ENCODE measurements at regions not wholly inside any gene's neighbourhood (a gene's known extent, or its start where the extent isn't known, plus 50 kb on each side); places are given as distances from the start of the nearest gene placed in this dataset.

DNA sequence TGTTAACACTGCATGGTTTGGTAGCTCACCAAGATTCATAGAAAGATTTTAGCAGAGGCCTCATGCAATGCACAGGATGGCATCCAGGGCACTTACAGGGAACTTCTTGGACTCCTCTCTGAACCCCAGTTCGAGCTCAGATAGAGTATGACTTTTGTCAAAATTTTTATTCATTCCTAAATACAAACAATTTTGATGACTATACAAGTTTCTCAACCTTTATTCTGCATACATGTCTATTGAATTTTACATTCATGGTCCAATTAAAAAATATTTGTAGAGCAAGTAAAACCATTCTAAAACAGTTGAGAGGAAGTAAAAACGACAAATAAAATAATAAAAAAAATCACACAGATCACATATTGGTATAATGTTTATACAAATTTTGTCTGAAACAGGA lies 219.0 kb upstream of the MAN1A1 start:
- DNase-seq (no peak), ATAC-seq (no peak)
- H3K27me3 Mint-ChIP-seq = no peaks in the 10 kb centered on the region
- no peaks in the 10 kb centered on the region for H3K9me3 Mint-ChIP-seq
- intact Hi-C loops (cut with micrococcal nuclease) = no loop called here
- H3K36me3 Mint-ChIP-seq (ENCODE audit: low read depth) = no peaks in the 10 kb centered on the region
- no peak overlapping the region for H3K4me3 Mint-ChIP-seq
- H3K4me1 Mint-ChIP-seq (ENCODE audit: low read depth) = no peaks in the 10 kb centered on the region
- H3K27ac Mint-ChIP-seq = no peak overlapping the region
- TF ChIP-seq, protein P1, sequence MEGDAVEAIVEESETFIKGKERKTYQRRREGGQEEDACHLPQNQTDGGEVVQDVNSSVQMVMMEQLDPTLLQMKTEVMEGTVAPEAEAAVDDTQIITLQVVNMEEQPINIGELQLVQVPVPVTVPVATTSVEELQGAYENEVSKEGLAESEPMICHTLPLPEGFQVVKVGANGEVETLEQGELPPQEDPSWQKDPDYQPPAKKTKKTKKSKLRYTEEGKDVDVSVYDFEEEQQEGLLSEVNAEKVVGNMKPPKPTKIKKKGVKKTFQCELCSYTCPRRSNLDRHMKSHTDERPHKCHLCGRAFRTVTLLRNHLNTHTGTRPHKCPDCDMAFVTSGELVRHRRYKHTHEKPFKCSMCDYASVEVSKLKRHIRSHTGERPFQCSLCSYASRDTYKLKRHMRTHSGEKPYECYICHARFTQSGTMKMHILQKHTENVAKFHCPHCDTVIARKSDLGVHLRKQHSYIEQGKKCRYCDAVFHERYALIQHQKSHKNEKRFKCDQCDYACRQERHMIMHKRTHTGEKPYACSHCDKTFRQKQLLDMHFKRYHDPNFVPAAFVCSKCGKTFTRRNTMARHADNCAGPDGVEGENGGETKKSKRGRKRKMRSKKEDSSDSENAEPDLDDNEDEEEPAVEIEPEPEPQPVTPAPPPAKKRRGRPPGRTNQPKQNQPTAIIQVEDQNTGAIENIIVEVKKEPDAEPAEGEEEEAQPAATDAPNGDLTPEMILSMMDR (IDR thresholded peaks at IDR 0.05) = no peak
- CTCF ChIA-PET = no interaction called here
- POLR2A ChIA-PET = no interaction called here

DNA sequence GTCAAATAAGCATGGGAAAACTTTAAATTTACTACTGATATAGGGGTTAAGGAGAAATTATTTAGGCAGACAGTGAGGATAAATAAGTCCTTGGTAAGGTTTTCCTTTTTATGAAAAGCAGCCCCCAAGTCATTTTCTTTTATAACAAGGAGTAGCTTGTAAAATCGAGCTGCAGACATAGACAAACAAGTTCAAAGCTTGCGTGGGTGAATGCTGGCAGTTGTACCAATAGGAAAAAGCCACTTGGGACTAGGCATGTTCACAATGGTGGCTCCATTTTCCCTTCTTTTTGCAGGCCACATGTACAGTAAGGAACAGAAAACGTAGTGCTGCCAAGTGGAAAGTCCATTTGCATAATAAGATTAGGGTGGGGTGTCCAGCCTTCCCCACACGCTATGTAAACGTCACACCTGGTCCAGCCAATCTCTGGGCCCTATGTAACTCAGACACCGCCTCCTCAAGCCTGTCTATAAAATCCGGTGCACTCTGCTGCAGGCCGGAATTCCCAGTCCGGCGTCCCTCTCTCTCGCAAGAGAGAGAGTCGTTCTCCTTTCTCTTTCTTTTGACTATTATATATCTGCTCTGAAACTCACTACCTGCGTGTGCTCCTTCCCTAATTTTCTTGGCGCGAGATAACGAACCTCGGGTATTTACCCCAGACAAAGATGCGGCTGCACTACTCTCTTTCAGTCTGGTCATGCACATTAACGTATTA lies 217.1 kb upstream of the MAN1A1 start:
- H3K4me3 Mint-ChIP-seq = no peak overlapping the region
- no peaks in the 10 kb centered on the region for H3K36me3 Mint-ChIP-seq (ENCODE audit: low read depth)
- H3K4me1 Mint-ChIP-seq (ENCODE audit: low read depth) = no peaks in the 10 kb centered on the region
- POLR2A ChIA-PET = no interaction called here
- no peaks in the 10 kb centered on the region for H3K9me3 Mint-ChIP-seq
- H3K27me3 Mint-ChIP-seq = no peaks in the 10 kb centered on the region
- no peak overlapping the region for H3K27ac Mint-ChIP-seq
- ATAC-seq (no peak), DNase-seq (no peak)
- TF ChIP-seq, protein P1 (IDR thresholded peaks at IDR 0.05) = no peak
- CTCF ChIA-PET = interaction anchor here (1.1 kb wide), 1 partner anchor 258 kb away, joined by 3 read pairs; no protein-coding TSS in a partner anchor
- intact Hi-C loops (cut with micrococcal nuclease) = no loop called here

DNA sequence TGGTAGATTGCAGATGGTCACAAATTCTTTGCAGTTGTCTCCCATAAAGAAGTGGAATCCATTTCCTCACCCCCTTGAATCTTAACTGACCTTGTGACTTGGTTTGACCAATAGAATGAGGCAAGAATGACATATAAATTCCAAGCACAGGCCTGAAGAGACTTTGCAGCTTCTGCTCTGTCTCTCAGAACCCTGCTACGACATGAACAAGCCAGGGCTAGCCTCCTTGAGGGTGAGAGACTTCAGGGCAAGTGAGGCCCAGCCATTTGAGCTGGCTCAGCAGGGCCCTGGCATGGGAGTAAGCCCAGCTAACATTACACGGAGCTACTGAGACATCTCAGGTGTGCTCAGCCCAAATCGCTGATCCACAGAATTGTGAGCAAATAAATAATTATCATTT lies 216.3 kb upstream of the MAN1A1 start:
- TF ChIP-seq, protein P1 (IDR thresholded peaks at IDR 0.05) = no peak
- no peaks in the 10 kb centered on the region for H3K36me3 Mint-ChIP-seq (ENCODE audit: low read depth)
- no peak overlapping the region for H3K27ac Mint-ChIP-seq
- no peaks in the 10 kb centered on the region for H3K27me3 Mint-ChIP-seq
- no peak overlapping the region for H3K4me3 Mint-ChIP-seq
- ATAC-seq (no peak), DNase-seq (no peak)
- ChIA-PET POLR2A (no interaction called here), CTCF (interaction anchor here (1.0 to 1.1 kb wide), 2 partner anchors 214 to 257 kb away, joined by 3 read pairs; no protein-coding TSS in a partner anchor)
- H3K4me1 Mint-ChIP-seq (ENCODE audit: low read depth) = no peaks in the 10 kb centered on the region
- no peaks in the 10 kb centered on the region for H3K9me3 Mint-ChIP-seq
- intact Hi-C loops (cut with micrococcal nuclease) = loop anchor here (2.0 kb wide), 1 partner anchor 51 kb away; no protein-coding TSS in a partner anchor

DNA sequence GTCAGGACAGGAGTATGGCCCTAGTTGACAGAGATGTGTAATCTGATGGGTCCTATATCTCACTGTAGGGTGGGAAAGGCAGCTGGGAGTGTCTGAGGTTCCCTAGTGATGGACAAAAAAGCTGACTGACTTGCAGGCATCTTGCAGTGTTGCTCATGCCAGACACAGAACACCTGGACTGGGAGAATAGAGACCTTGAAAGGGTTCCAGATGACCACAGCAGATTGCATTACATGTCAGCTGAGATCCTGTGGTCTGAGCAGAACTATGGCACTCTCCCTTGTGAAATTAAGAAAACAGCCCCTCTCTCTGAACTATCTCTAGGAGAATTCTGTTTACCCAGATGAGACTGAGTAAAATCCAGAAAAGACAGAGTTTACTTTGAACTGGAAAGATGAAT lies 212.6 kb upstream of the MAN1A1 start:
- no peaks in the 10 kb centered on the region for H3K36me3 Mint-ChIP-seq (ENCODE audit: low read depth)
- intact Hi-C loops (cut with micrococcal nuclease) = no loop called here
- H3K9me3 Mint-ChIP-seq = no peaks in the 10 kb centered on the region

DNA sequence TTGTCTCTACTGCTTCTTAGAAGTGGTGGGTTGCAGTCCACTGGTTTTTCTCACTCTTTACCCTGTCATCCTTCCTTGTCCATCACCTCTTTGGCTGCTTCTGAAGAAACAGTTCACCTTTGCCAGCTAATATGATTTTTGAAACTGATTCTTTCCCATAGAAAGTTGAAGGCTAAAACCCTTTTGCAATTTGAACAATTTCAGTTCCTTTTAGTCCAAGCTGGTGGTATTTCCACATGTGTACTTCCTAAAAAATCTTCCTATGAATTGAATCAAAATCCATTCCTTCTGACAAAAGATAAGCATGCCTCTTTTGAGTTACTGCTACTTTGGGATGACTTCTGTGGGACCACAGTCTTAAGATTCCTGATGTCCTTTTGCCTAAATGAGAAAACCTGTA lies 210.0 kb upstream of the MAN1A1 start:
- intact Hi-C loops (cut with micrococcal nuclease) = no loop called here
- Mint-ChIP-seq H3K27me3 (no peaks in the 10 kb centered on the region), H3K36me3 (ENCODE audit: low read depth) (no peaks in the 10 kb centered on the region), H3K27ac (no peak overlapping the region), H3K4me3 (no peak overlapping the region), H3K4me1 (ENCODE audit: low read depth) (no peaks in the 10 kb centered on the region), H3K9me3 (no peaks in the 10 kb centered on the region)
- ChIA-PET POLR2A (no interaction called here), CTCF (no interaction called here)
- DNase-seq (no peak), ATAC-seq (no peak)
- TF ChIP-seq, protein P1 (IDR thresholded peaks at IDR 0.05) = no peak

More for the DNA sequence above, 212.6 kb upstream of the MAN1A1 start:
- Mint-ChIP-seq H3K27me3 (no peaks in the 10 kb centered on the region), H3K4me1 (ENCODE audit: low read depth) (no peaks in the 10 kb centered on the region), H3K4me3 (no peak overlapping the region), H3K27ac (no peak overlapping the region)
- TF ChIP-seq, protein P1 (IDR thresholded peaks at IDR 0.05) = no peak
- DNase-seq = no peak
- CTCF ChIA-PET = no interaction called here
- POLR2A ChIA-PET = no interaction called here
- no peak for ATAC-seq

Measured in activated CD8-positive, alpha-beta T cell treated with anti-CD3 and anti-CD28 coated beads for 36 hours (primary cell).